Nephron (organoid): ENCODE measurements at regions not wholly inside any gene's neighbourhood (a gene's known extent, or its start where the extent isn't known, plus 50 kb on each side); places are given as distances from the start of the nearest gene placed in this dataset.
"Not testable (repeated sequence)": the region's sequence is repeated elsewhere in the genome, so short reads cannot be mapped to it uniquely, and the experiment has no call there.

Source experiments
- H3K27ac Mint-ChIP-seq, 3 experiments: 2 replicates each; pipeline ENCODE4 v1.8.0; 2020; ENCODE audit warnings: mixed read lengths in 3 of 3, mild to moderate bottlenecking in 2 of 3, moderate library complexity in 1 of 3
- H3K27me3 Mint-ChIP-seq: 2 replicates; pipeline ENCODE4 v1.8.0; 2021; ENCODE audit warnings: low read depth, mild to moderate bottlenecking, moderate library complexity, mixed read lengths
- H3K36me3 Mint-ChIP-seq: 2 replicates; pipeline ENCODE4 v1.8.0; 2020; ENCODE audit warnings: low read depth, mixed read lengths
- H3K4me1 Mint-ChIP-seq: 2 replicates; pipeline ENCODE4 v1.8.0; 2020; ENCODE audit warnings: mixed read lengths
- H3K4me3 Mint-ChIP-seq, 3 experiments: 2 replicates each; pipeline ENCODE4 v1.8.0; 2020; ENCODE audit warnings: mild to moderate bottlenecking in 3 of 3, mixed read lengths in 3 of 3, moderate library complexity in 2 of 3
- H3K9me3 Mint-ChIP-seq: 2 replicates; pipeline ENCODE4 v1.8.0; 2020; ENCODE audit warnings: mixed read lengths
- CTCF ChIP-seq, 3 experiments: fragments of 200-600 bp; sonication (generic); IDR thresholded peaks; one replicate each; pipeline ENCODE4 v1.5.0; 2021; ENCODE audit warnings: antibody characterized with exemption in 3 of 3; ENCODE audit not compliant: unreplicated experiment in 3 of 3

GRCh38 chr3:176839466-176839865 lies 357.8 kb downstream of the TBL1XR1 start:
- Mint-ChIP-seq H3K4me1 (peaks cover 28% of the 10 kb centered on the region), H3K27ac (no peak overlapping the region), H3K36me3 (no peaks in the 10 kb centered on the region), H3K9me3 (peaks cover 3% of the 10 kb centered on the region), H3K4me3 (no peak overlapping the region), H3K27me3 (no peaks in the 10 kb centered on the region)
- TF ChIP-seq CTCF (IDR thresholded peaks at IDR 0.05; ENCODE audit: unreplicated experiment in 3 of 3): no peak

- not testable (repeated sequence) for H3K4me3 Mint-ChIP-seq, H3K9me3 Mint-ChIP-seq, H3K4me1 Mint-ChIP-seq, H3K36me3 Mint-ChIP-seq, H3K27ac Mint-ChIP-seq, H3K27me3 Mint-ChIP-seq
These were observed 370.0 kb downstream of the TBL1XR1 start for GRCh38 chr3:176827244-176827643.

GRCh38 chr3:176824811-176825210 lies 372.5 kb downstream of the TBL1XR1 start:
- TF ChIP-seq CTCF (IDR thresholded peaks at IDR 0.05; ENCODE audit: unreplicated experiment in 3 of 3): no peak
- Mint-ChIP-seq H3K4me3 (no peak overlapping the region), H3K36me3 (peaks cover 3% of the 10 kb centered on the region), H3K4me1 (no peaks in the 10 kb centered on the region), H3K9me3 (peaks cover 9% of the 10 kb centered on the region), H3K27me3 (no peaks in the 10 kb centered on the region), H3K27ac (no peak overlapping the region)

- Mint-ChIP-seq H3K27ac (no peak overlapping the region), H3K4me3 (no peak overlapping the region), H3K27me3 (no peaks in the 10 kb centered on the region), H3K4me1 (no peaks in the 10 kb centered on the region), H3K9me3 (peaks cover 8% of the 10 kb centered on the region), H3K36me3 (no peaks in the 10 kb centered on the region)
- no peak for TF ChIP-seq CTCF (IDR thresholded peaks at IDR 0.05; ENCODE audit: unreplicated experiment in 3 of 3)
These were observed 376.5 kb downstream of the TBL1XR1 start for GRCh38 chr3:176820764-176821163.

- H3K4me1 Mint-ChIP-seq: peaks cover 4% of the 10 kb centered on the region
- no peak for TF ChIP-seq CTCF (IDR thresholded peaks at IDR 0.05; ENCODE audit: unreplicated experiment in 3 of 3)
- H3K9me3 Mint-ChIP-seq: peaks cover 4% of the 10 kb centered on the region
- H3K4me3 Mint-ChIP-seq: no peak overlapping the region
- H3K27ac Mint-ChIP-seq: no peak overlapping the region
- no peaks in the 10 kb centered on the region for H3K27me3 Mint-ChIP-seq
- H3K36me3 Mint-ChIP-seq: no peaks in the 10 kb centered on the region
These were observed 380.3 kb downstream of the TBL1XR1 start for GRCh38 chr3:176816937-176817336.

- peaks cover 4% of the 10 kb centered on the region for H3K4me1 Mint-ChIP-seq
- no peaks in the 10 kb centered on the region for H3K27me3 Mint-ChIP-seq
- no peaks in the 10 kb centered on the region for H3K36me3 Mint-ChIP-seq
- H3K27ac Mint-ChIP-seq: no peak overlapping the region
- no peak overlapping the region for H3K4me3 Mint-ChIP-seq
- H3K9me3 Mint-ChIP-seq: peaks cover 2% of the 10 kb centered on the region
- TF ChIP-seq CTCF (IDR thresholded peaks at IDR 0.05; ENCODE audit: unreplicated experiment in 3 of 3): peak; percentile 45 to 70 (median 60)
These were observed 383.0 kb downstream of the TBL1XR1 start for GRCh38 chr3:176814285-176814684.
